ENCODE measurements at regions not wholly inside any gene's neighbourhood (a gene's known extent, or its start where the extent isn't known, plus 50 kb on each side); places are given as distances from the start of the nearest gene placed in this dataset.
"Not testable (repeated sequence)": the region's sequence is repeated elsewhere in the genome, so short reads cannot be mapped to it uniquely, and the experiment has no call there.

GRCh38 chr14:38600572-38600971 lies 344.7 kb upstream of the CLEC14A start:
- DNase-seq (ENCODE audit: extremely low read depth, low read depth): not testable (repeated sequence)

DNA sequence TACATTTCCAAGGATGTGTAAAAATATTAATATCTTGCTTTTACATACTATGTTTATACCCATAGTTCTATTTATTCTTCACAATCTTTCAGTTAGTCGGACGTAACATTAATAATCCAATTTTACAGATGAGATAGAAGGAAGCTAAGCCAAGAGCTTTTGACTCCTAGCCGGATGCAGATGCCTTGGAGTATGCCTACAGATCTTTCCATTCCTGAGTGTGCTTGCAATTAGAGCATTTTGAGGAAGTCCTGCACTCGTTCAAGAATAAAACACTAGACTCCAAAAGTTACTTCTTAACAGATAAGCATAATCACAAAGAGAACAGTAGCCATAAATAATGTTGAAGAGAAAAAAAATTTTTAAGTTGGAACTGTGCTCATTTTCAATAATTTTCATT lies 337.6 kb upstream of the CLEC14A start:
- DNase-seq (ENCODE audit: extremely low read depth, low read depth): no peak

DNA sequence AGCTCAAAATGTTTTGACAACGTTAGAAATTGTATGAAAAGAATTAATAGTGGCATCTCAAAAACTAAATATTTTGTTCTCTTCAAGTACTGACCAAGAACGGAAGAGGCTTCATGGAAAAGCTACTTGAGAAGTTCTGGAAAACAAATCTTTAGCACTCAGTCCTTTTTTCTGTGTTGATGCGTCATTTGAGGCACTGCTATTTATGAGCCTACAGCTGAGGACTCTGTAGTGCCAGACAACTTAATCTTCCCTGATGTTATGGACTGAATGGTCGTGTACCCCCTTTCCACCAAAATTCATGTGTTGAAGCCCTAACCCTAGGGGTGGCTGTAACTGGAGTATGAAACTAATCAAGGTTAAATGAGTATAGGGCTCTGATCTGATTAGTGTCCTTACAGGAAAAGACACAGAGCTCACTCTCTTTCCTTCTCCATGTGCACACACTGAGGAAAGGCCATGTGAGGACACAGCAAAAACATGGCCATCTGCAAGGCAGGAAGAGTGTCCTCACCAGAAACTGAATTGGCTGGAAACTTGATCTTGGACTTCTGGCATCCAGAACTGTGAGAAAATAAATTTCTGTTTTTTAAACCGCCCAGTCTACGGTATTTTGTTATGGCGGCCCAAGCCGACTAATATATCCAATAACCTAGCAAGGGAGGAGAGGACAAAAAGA lies 337.0 kb upstream of the CLEC14A start:
- DNase-seq (ENCODE audit: extremely low read depth, low read depth): no peak

DNA sequence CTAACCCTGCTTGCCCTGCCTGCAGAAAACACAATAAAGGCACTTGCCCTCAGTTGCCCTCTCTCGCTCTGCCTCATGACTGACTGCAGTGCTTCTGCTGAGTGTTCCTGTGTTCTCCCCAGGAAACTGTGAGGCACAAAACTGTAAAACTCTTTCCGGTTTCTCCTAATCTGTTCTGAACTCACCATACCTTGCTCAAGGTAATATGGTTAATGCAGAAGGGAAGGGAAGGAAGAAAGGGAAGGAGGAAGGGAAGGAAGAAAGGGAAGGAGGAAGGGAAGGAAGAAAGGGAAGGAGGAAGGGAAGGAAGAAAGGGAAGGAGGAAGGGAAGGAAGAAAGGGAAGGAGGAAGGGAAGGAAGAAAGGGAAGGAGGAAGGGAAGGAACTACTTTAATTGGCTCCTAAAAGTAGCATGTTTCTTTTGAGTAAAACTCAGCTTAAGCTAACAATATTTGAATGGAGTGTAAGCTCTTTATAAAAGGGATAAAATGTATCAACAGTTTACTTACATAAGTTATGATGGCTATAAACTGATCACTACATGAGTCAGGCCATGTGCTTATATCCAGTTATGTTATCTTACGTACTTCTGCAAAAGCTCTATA lies 334.0 kb upstream of the CLEC14A start:
- DNase-seq (ENCODE audit: extremely low read depth, low read depth): no peak

DNA sequence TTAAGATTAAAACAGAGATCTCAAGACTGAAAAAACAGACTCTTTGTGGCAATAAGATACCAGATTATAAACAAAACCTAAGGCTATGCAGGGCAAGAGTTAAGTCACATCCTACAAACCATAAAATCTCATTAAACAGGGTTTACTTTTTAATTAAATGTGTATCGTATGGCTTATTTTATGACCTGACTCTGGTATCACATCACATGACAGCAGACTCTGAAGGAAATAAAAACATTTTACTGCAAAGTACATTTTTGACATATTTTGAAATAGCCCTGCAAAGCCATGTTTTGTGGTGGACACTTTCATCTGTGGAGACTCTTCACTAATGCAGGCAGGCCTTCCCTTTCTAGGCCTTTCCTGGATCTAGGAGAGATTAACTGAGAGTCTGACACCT lies 327.6 kb upstream of the CLEC14A start:
- DNase-seq (ENCODE audit: extremely low read depth, low read depth): no peak

DNA sequence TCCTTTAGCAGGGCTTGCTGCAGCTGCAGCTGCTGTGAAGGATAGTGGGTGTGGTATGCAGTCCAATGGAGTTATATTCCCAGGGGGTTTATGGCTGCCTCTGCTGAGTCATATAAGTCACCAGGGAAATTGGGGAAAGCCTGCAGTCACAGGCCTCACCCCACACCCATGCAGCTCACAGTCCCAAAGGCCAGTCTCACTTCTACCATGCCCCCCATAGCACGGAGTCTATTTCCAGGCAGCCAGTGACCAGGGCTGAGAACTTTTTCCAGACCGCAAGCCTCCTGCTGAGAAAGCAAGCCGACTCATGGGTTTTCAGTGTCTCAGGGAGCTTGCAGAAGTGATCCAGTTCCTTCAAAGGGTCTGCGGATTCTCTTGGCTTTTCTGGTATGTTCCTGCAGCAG lies 322.4 kb upstream of the CLEC14A start:
- DNase-seq (ENCODE audit: extremely low read depth, low read depth): no peak

DNA sequence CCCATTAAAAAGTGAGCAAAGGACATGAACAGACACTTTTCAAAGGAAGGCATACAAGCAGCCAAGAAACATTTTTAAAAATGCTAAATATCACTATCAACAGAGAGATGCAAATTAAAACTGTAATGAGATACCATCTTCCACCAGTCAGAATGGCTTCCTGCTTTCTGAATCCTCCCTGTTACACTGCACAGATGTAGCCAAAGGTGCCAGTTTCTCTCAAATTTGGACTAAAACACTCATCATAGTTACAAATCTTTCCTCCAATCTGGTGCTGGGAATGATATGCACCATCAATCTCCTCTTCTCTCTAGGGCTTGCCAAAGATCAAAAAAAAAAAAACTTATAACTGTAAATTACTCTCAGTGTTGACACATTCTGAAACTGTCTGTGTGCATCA lies 311.8 kb upstream of the CLEC14A start:
- DNase-seq (ENCODE audit: extremely low read depth, low read depth): no peak

GRCh38 chr14:38561657-38562056 lies 305.8 kb upstream of the CLEC14A start:
- DNase-seq (ENCODE audit: extremely low read depth, low read depth): no peak

- no peak for DNase-seq (ENCODE audit: extremely low read depth, low read depth)
Measured at GRCh38 chr14:38559711-38560110, 303.8 kb upstream of the CLEC14A start.

- not testable (repeated sequence) for DNase-seq (ENCODE audit: extremely low read depth, low read depth)
Measured at GRCh38 chr14:38557391-38557790, 301.5 kb upstream of the CLEC14A start.

GRCh38 chr14:38556252-38556651 lies 300.4 kb upstream of the CLEC14A start:
- no peak for DNase-seq (ENCODE audit: extremely low read depth, low read depth)

DNA sequence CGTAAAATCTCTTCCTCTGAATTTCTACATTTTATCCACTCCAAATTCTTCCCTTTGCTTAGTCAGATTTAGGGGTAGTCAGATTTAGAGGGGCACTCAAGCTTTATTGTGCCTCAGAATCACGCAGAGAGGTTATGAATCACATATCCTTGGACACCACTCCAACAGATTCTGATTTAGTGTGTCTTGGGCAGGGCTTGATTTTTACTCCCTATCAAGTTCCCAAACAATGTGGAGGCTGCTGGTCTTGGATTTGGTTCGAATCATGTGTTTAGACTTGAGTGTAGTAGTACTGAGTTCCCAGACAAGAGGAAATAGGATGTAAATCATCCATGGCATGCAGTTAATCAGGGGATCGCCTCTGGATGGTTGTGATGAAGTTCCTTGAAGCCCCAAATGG lies 298.1 kb upstream of the CLEC14A start:
- no peak for DNase-seq (ENCODE audit: extremely low read depth, low read depth)

DNA sequence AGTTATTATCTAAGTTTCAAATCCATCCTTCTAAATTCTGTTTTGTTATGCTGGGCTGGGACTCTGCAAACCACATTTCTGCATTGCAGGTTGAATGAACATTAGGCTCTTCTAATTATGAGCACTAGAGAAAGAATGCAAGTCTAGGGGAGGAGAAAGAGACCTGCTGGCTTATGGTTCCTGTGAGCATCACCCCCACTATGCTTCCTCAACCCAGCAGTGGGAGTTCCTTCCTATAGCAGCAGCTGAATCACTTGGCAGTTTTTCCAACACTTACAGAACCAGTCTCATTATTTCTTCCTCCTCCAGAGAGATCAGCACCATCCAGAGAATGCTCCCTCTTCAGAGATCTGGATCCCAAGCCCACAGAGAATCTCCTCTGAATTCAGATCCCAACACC lies 297.7 kb upstream of the CLEC14A start:
- DNase-seq (ENCODE audit: extremely low read depth, low read depth): no peak

DNA sequence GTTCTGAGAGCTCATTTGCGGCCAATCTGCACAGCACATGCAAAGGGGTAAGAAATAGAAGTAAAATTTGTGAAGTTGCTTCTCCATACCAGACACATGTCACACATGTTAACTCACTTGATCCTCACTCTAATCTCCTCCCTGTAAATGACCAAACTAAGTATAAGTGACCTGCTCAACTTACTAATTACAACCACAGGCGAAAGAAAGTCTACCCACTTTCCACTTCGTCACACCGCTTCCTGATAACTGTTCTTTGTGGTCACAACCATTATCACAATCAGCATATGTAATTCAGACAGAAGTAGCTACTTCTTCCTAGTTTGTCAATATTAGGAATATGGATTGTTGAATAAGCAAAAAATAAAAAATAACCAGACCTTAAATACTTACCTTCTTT lies 293.7 kb upstream of the CLEC14A start:
- no peak for DNase-seq (ENCODE audit: extremely low read depth, low read depth)

DNA sequence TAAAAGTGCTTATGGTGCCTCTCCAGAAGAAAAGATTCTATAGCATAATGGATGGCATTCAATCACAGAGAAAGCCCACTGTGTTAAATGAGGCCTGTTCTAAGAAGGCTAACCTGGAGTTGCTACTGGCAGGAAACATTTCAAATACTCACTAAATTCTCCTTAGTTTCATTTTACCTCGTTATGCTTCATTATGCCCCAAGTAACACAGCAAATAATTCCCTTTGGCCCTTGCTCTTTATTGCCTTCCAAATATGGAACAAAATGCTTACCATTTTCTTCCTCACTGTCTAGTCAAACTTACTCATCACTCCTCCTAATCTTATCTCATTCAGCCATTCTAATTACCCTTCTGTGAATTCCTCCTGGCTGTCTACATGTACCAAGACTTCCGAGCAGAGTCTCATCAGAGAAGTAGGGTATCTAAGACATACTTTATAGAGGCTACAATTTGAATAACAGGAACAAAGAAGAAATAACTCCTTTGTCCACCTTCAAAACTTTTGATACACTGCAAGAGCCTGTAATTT lies 292.1 kb upstream of the CLEC14A start:
- DNase-seq (ENCODE audit: extremely low read depth, low read depth): no peak

DNA sequence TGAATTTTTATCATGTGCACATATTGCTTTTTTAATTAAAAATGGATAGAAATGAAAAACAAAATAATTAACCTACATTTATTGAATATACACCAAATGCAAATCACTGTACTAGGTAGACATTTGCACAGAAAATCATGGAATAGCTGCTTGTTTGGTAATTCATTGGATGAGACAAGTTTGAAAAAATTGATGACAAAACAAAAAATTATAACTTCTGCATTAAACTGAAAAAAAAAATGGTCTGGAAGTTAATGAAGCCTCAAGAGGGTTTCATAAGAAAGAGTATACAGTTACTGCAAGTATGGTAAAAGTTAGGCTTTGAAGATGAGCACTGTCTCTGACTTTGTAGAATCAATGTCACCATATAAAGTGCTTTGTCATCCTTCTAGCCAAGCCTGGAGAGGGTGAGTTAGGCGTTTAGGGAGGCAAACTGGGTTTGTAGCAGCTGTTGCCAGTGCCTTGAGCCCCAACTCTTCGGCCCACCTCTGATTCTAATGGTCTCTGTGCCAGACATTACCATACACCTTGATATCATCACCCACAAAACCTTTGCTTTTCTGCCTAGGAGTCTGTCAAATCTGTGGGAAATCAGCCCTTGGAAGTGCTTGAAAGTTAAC lies 291.1 kb upstream of the CLEC14A start:
- no peak for DNase-seq (ENCODE audit: extremely low read depth, low read depth)

DNA sequence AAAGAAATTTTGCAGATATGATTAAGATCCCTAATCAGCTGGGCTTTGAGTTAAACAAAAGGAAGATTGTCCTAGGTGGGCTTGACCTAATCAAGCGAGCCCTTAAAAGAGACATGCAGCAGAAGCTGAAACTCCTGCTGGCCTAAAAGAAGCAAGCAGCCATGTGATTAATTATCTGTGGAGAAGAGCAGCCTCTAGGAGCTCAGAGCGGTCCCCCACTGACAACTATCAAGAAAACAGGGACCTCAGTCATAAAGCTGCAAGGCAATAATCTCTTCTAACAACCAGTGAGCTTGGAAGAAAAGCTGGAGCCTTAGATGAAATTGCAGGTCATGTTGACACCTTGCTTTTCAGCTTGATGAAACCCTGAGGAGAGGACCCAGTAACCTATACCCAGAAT lies 288.9 kb upstream of the CLEC14A start:
- DNase-seq (ENCODE audit: extremely low read depth, low read depth): no peak

GRCh38 chr14:38543851-38544250 lies 288.0 kb upstream of the CLEC14A start:
- not testable (repeated sequence) for DNase-seq (ENCODE audit: extremely low read depth, low read depth)

GRCh38 chr14:38538053-38538452 lies 282.2 kb upstream of the CLEC14A start:
- not testable (repeated sequence) for DNase-seq (ENCODE audit: extremely low read depth, low read depth)

DNA sequence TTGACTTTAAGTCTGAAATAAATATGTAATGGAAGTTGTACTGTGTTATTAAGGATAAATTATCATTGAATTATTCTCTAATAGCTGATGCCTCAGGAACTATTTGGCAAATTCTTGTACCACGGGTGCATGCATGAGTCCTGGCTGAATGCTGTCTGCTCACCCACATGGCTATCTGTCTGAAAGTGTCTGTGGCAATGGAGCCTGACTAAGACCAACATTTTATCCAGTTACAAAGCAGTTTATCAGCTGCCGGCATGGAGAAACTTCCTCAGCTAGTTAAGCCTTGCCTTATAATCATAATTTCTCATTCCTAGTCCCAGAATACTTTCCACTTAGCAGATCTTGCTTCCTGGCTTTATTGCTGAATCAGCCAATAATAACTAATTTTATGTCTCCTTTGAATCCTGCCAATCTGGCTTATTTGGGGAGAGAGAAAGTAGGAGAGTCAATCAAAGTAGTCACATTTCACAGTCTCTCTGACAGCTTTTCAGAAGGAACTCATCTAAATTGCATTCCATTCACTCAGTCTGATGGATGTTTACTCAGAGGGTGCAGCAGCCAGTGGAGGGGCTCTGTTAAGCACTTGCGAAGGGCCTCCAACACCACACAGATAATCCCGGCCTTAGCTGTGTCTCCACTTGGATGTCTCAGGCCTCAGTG lies 280.6 kb upstream of the CLEC14A start:
- no peak for DNase-seq (ENCODE audit: extremely low read depth, low read depth)

GRCh38 chr14:38528582-38528981 lies 272.7 kb upstream of the CLEC14A start:
- no peak for DNase-seq (ENCODE audit: extremely low read depth, low read depth)

DNA sequence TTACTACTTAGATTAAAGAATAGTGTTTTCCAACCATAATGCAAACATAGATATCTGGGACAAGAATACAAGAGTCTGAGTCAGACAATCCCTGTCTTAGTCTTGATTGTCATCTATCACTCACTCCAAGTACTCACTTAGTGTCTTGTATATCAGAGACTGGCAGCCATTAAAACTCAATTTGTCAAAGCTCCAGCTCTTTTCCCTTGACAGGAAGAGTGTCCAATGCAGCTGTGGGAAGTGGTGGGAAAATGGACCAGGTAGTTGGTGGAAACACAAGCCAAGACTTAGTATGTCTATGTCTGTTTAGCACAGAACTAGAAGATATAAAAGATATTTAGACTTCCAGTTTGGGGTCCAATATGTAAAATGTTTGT lies 271.6 kb upstream of the CLEC14A start:
- no peak for DNase-seq (ENCODE audit: extremely low read depth, low read depth)

Data from NCI-H460 (cell line).